ENCODE measurements at regions not wholly inside any gene's neighbourhood (a gene's known extent, or its start where the extent isn't known, plus 50 kb on each side); places are given as distances from the start of the nearest gene placed in this dataset.
"Not testable (repeated sequence)": the region's sequence is repeated elsewhere in the genome, so short reads cannot be mapped to it uniquely, and the experiment has no call there.

DNA sequence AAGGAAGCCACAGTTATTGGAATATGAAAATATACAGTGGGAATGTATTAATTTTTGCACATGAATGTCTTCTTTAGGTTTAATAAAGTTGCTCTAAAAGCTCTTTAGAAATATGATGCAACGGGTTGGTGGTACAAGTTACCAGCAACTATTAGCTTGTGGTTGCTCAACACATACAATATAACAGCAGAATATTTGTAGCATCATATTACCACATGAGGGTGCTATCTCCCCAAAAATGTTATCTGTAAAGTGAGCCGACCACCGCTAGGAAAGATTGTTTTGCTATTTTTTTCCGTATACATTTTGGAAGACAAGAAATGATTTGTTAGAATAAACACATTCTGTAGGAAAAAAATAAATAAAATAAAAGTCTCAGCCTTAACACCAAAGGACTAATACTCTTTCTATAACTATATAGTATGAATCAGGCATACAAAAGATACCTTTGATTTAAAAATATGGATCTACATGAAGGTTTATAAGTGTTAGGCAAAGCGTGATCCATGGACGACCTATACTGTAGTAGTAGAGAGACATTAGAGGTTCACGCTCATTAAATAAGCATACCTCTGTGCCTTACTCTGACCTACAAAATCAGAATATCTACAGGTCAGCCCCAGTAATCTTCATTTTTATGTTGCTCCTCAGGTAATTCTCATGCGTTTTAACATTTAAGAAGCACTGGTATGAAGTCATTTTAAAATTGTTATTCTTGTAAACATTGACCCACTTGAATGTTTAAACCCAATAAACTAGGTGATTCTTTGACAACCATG is 1110.6 kb upstream of the ACVR2A start:
- Histone ChIP-seq H3K27ac (ENCODE audit: low read length) (no peak overlapping the region), H3K9me3 (replicated peaks; ENCODE audit: control insufficient read depth, low read depth, low read length) (no peaks in the 10 kb centered on the region), H3K36me3 (ENCODE audit: control insufficient read depth, insufficient read depth, low read length) (no peaks in the 10 kb centered on the region), H3K4me1 (ENCODE audit: control insufficient read depth, insufficient read depth, low read length) (no peaks in the 10 kb centered on the region), H3K4me3 (ENCODE audit: low read length) (no peak overlapping the region), H3K27me3 (ENCODE audit: control insufficient read depth, insufficient read depth, low read length) (no peaks in the 10 kb centered on the region)
- DNase-seq = peak; percentile 69
- WGBS (ENCODE audit: insufficient coverage) = no CpG with 5 or more reads among the region's 8 CpGs

DNA sequence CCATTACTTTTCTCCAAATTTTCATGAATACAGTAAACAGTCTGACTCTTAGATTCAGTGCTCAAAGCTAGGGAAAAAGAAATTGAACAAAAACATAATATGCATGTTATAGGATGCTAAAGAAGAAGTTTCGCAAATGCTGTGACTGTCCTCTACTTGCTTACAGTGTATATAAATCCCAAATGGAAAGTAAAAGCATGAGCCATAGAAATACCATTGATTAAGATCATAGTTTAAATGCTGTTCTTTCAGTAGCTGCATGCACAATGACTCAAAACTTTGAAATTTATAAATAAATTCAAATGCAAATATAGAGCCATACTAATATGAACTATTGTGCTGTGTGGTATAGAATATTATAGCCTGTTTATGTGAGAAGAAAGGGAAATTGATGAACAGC is 1113.9 kb upstream of the ACVR2A start:
- Histone ChIP-seq H3K9me3 (replicated peaks; ENCODE audit: control insufficient read depth, low read depth, low read length) (no peaks in the 10 kb centered on the region), H3K36me3 (ENCODE audit: control insufficient read depth, insufficient read depth, low read length) (no peaks in the 10 kb centered on the region)
- WGBS (ENCODE audit: insufficient coverage) = no CpG with 5 or more reads among the region's 1 CpG

GRCh38 chr2:146721486-146721885 is 1123.3 kb upstream of the ACVR2A start:
- no peak overlapping the region for H3K27ac ChIP-seq (ENCODE audit: low read length)
- H3K9me3 ChIP-seq (replicated peaks; ENCODE audit: control insufficient read depth, low read depth, low read length) = peaks cover 13% of the 10 kb centered on the region
- no peak overlapping the region for H3K4me3 ChIP-seq (ENCODE audit: low read length)
- no peaks in the 10 kb centered on the region for H3K27me3 ChIP-seq (ENCODE audit: control insufficient read depth, insufficient read depth, low read length)
- H3K36me3 ChIP-seq (ENCODE audit: control insufficient read depth, insufficient read depth, low read length) = no peaks in the 10 kb centered on the region
- H3K4me1 ChIP-seq (ENCODE audit: control insufficient read depth, insufficient read depth, low read length) = peaks cover 2% of the 10 kb centered on the region
- DNase-seq = peak; percentile 67
- 85% methylated on average over 7 of the region's 7 CpGs for WGBS (ENCODE audit: insufficient coverage)

More for the DNA sequence above, 1113.9 kb upstream of the ACVR2A start:
- Histone ChIP-seq H3K4me3 (ENCODE audit: low read length) (no peak overlapping the region), H3K27me3 (ENCODE audit: control insufficient read depth, insufficient read depth, low read length) (no peaks in the 10 kb centered on the region), H3K4me1 (ENCODE audit: control insufficient read depth, insufficient read depth, low read length) (no peaks in the 10 kb centered on the region), H3K27ac (ENCODE audit: low read length) (no peak overlapping the region)
- no peak for DNase-seq

GRCh38 chr2:146720170-146720569 is 1124.7 kb upstream of the ACVR2A start:
- WGBS (ENCODE audit: insufficient coverage) = 83% methylated on average over 1 of the region's 4 CpGs
- H3K4me3 ChIP-seq (ENCODE audit: low read length) = no peak overlapping the region
- no peak for DNase-seq
- no peaks in the 10 kb centered on the region for H3K27me3 ChIP-seq (ENCODE audit: control insufficient read depth, insufficient read depth, low read length)
- no peak overlapping the region for H3K27ac ChIP-seq (ENCODE audit: low read length)
- peaks cover 2% of the 10 kb centered on the region for H3K4me1 ChIP-seq (ENCODE audit: control insufficient read depth, insufficient read depth, low read length)
- H3K9me3 ChIP-seq (replicated peaks; ENCODE audit: control insufficient read depth, low read depth, low read length) = peaks cover 13% of the 10 kb centered on the region
- H3K36me3 ChIP-seq (ENCODE audit: control insufficient read depth, insufficient read depth, low read length) = no peaks in the 10 kb centered on the region

- H3K36me3 ChIP-seq (ENCODE audit: control insufficient read depth, insufficient read depth, low read length) = no peaks in the 10 kb centered on the region
- no CpG with 5 or more reads among the region's 3 CpGs for WGBS (ENCODE audit: insufficient coverage)
- H3K9me3 ChIP-seq (replicated peaks; ENCODE audit: control insufficient read depth, low read depth, low read length) = peaks cover 13% of the 10 kb centered on the region
- H3K4me3 ChIP-seq (ENCODE audit: low read length) = no peak overlapping the region
- DNase-seq = no peak
- H3K27me3 ChIP-seq (ENCODE audit: control insufficient read depth, insufficient read depth, low read length) = no peaks in the 10 kb centered on the region
- peaks cover 2% of the 10 kb centered on the region for H3K4me1 ChIP-seq (ENCODE audit: control insufficient read depth, insufficient read depth, low read length)
- no peak overlapping the region for H3K27ac ChIP-seq (ENCODE audit: low read length)
Observed at GRCh38 chr2:146716591-146716990, 1128.2 kb upstream of the ACVR2A start.

GRCh38 chr2:146709004-146709403 is 1135.8 kb upstream of the ACVR2A start:
- Histone ChIP-seq H3K36me3 (ENCODE audit: control insufficient read depth, insufficient read depth, low read length) (no peaks in the 10 kb centered on the region), H3K27ac (ENCODE audit: low read length) (no peak overlapping the region), H3K27me3 (ENCODE audit: control insufficient read depth, insufficient read depth, low read length) (no peaks in the 10 kb centered on the region), H3K4me1 (ENCODE audit: control insufficient read depth, insufficient read depth, low read length) (no peaks in the 10 kb centered on the region), H3K9me3 (replicated peaks; ENCODE audit: control insufficient read depth, low read depth, low read length) (no peaks in the 10 kb centered on the region), H3K4me3 (ENCODE audit: low read length) (no peak overlapping the region)
- no CpG with 5 or more reads among the region's 3 CpGs for WGBS (ENCODE audit: insufficient coverage)
- no peak for DNase-seq

- no CpG with 5 or more reads among the region's 1 CpG for WGBS (ENCODE audit: insufficient coverage)
- Histone ChIP-seq H3K36me3 (ENCODE audit: control insufficient read depth, insufficient read depth, low read length) (no peaks in the 10 kb centered on the region), H3K27me3 (ENCODE audit: control insufficient read depth, insufficient read depth, low read length) (no peaks in the 10 kb centered on the region), H3K27ac (ENCODE audit: low read length) (no peak overlapping the region), H3K4me1 (ENCODE audit: control insufficient read depth, insufficient read depth, low read length) (no peaks in the 10 kb centered on the region), H3K9me3 (replicated peaks; ENCODE audit: control insufficient read depth, low read depth, low read length) (peaks cover 3% of the 10 kb centered on the region), H3K4me3 (ENCODE audit: low read length) (no peak overlapping the region)
- no peak for DNase-seq
Observed at GRCh38 chr2:146701183-146701582, 1143.6 kb upstream of the ACVR2A start.

- WGBS (ENCODE audit: insufficient coverage) = no CpG with 5 or more reads among the region's 1 CpG
- no peaks in the 10 kb centered on the region for H3K36me3 ChIP-seq (ENCODE audit: control insufficient read depth, insufficient read depth, low read length)
- no peaks in the 10 kb centered on the region for H3K27me3 ChIP-seq (ENCODE audit: control insufficient read depth, insufficient read depth, low read length)
- H3K27ac ChIP-seq (ENCODE audit: low read length) = no peak overlapping the region
- H3K4me3 ChIP-seq (ENCODE audit: low read length) = no peak overlapping the region
- no peak for DNase-seq
- H3K9me3 ChIP-seq (replicated peaks; ENCODE audit: control insufficient read depth, low read depth, low read length) = peaks cover 3% of the 10 kb centered on the region
- H3K4me1 ChIP-seq (ENCODE audit: control insufficient read depth, insufficient read depth, low read length) = no peaks in the 10 kb centered on the region
Observed at GRCh38 chr2:146697307-146697706, 1147.5 kb upstream of the ACVR2A start.

GRCh38 chr2:146696787-146697186 is 1148.0 kb upstream of the ACVR2A start:
- not testable (repeated sequence) for H3K36me3 ChIP-seq (ENCODE audit: control insufficient read depth, insufficient read depth, low read length); H3K4me3 ChIP-seq (ENCODE audit: low read length); DNase-seq; H3K27me3 ChIP-seq (ENCODE audit: control insufficient read depth, insufficient read depth, low read length); H3K9me3 ChIP-seq (replicated peaks; ENCODE audit: control insufficient read depth, low read depth, low read length); H3K4me1 ChIP-seq (ENCODE audit: control insufficient read depth, insufficient read depth, low read length); H3K27ac ChIP-seq (ENCODE audit: low read length)
- no CpG with 5 or more reads among the region's 3 CpGs for WGBS (ENCODE audit: insufficient coverage)

DNA sequence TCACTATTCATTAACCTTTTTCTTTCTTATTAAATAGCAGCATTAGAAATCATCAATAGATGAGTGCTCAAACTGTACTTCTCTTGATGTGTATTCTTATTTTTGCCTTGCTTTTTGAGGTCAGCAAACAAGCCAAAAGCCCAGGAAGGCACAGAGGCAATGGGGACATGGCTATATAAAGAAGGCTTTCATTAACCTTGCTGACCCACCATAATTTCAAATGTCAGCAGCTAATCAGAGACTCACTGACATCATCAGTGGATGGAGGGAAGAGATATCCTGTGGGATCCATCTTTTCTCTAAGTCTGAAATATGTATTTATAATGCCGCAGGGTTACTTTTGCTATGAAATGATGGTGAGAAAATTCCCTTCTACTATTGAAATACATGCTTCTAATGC is 1162.8 kb upstream of the ACVR2A start:
- no peaks in the 10 kb centered on the region for H3K27me3 ChIP-seq (ENCODE audit: control insufficient read depth, insufficient read depth, low read length)
- H3K9me3 ChIP-seq (replicated peaks; ENCODE audit: control insufficient read depth, low read depth, low read length) = no peaks in the 10 kb centered on the region
- H3K36me3 ChIP-seq (ENCODE audit: control insufficient read depth, insufficient read depth, low read length) = no peaks in the 10 kb centered on the region
- H3K4me1 ChIP-seq (ENCODE audit: control insufficient read depth, insufficient read depth, low read length) = no peaks in the 10 kb centered on the region
- no peak overlapping the region for H3K27ac ChIP-seq (ENCODE audit: low read length)
- no peak overlapping the region for H3K4me3 ChIP-seq (ENCODE audit: low read length)
- WGBS (ENCODE audit: insufficient coverage) = no CpG with 5 or more reads among the region's 1 CpG
- peak; percentile 7 for DNase-seq

DNA sequence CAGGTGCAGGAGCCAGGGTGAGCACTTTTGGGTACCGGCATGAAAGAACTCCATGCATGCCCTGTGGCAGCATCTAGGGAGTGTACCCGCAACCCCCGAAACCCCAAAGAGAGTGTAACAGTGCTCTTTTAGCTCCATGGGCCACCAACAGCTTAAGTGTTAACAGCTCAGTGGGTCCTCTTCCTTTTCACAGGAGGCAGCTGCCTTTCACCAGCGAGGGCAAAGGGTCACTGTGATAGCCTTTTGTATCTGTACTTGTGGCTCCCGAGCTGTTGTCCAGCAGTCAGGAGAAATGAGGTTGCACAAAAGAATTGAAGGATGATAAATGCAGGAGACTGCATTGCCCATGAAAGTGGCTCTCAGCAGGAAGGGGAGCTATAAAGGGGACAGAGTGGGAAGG is 1166.3 kb upstream of the ACVR2A start:
- H3K4me3 ChIP-seq (ENCODE audit: low read length) = no peak overlapping the region
- H3K9me3 ChIP-seq (replicated peaks; ENCODE audit: control insufficient read depth, low read depth, low read length) = no peaks in the 10 kb centered on the region
- H3K27ac ChIP-seq (ENCODE audit: low read length) = no peak overlapping the region
- no peaks in the 10 kb centered on the region for H3K27me3 ChIP-seq (ENCODE audit: control insufficient read depth, insufficient read depth, low read length)
- no peaks in the 10 kb centered on the region for H3K36me3 ChIP-seq (ENCODE audit: control insufficient read depth, insufficient read depth, low read length)
- no peak for DNase-seq
- H3K4me1 ChIP-seq (ENCODE audit: control insufficient read depth, insufficient read depth, low read length) = no peaks in the 10 kb centered on the region
- 92% methylated on average over 5 of the region's 5 CpGs for WGBS (ENCODE audit: insufficient coverage)

Measured in muscle of leg (tissue), 3 donors.